Glutamatergic neuron (in vitro differentiated cells): ENCODE measurements at regions not wholly inside any gene's neighbourhood (a gene's known extent, or its start where the extent isn't known, plus 50 kb on each side); places are given as distances from the start of the nearest gene placed in this dataset.
"Not testable (repeated sequence)": the region's sequence is repeated elsewhere in the genome, so short reads cannot be mapped to it uniquely, and the experiment has no call there.

Experiments
- DNase-seq: peaks from one replicate; pipeline ENCODE4 v3.0.0; 2022
- H3K27ac Mint-ChIP-seq: one replicate; pipeline ENCODE4 v1.8.0; 2020; ENCODE audit warnings: mild to moderate bottlenecking, mixed read lengths, inconsistent platforms; ENCODE audit not compliant: unreplicated experiment
- H3K27me3 Mint-ChIP-seq: one replicate; pipeline ENCODE4 v1.8.0; 2020; ENCODE audit warnings: mild to moderate bottlenecking, moderate library complexity, mixed read lengths, inconsistent platforms; ENCODE audit not compliant: unreplicated experiment
- H3K36me3 Mint-ChIP-seq: one replicate; pipeline ENCODE4 v1.8.0; 2020; ENCODE audit warnings: mild to moderate bottlenecking, mixed read lengths, inconsistent platforms; ENCODE audit not compliant: unreplicated experiment
- H3K4me1 Mint-ChIP-seq: one replicate; pipeline ENCODE4 v1.8.0; 2020; ENCODE audit warnings: mild to moderate bottlenecking, low read depth, mixed read lengths, inconsistent platforms; ENCODE audit not compliant: unreplicated experiment
- H3K4me3 Mint-ChIP-seq: one replicate; pipeline ENCODE4 v1.8.0; 2020; ENCODE audit warnings: mild to moderate bottlenecking, mixed read lengths, inconsistent platforms; ENCODE audit not compliant: unreplicated experiment
- H3K9me3 Mint-ChIP-seq: one replicate; pipeline ENCODE4 v1.8.0; 2020; ENCODE audit warnings: mild to moderate bottlenecking, moderate library complexity, mixed read lengths, inconsistent platforms; ENCODE audit not compliant: unreplicated experiment
- CTCF ChIP-seq: fragments of 200-600 bp; sonication (generic); IDR thresholded peaks from one replicate; pipeline ENCODE4 v1.5.0; 2021; ENCODE audit not compliant: partially characterized antibody, unreplicated experiment

- TF ChIP-seq CTCF, result no peak
- DNase-seq, result no peak
- H3K4me3 Mint-ChIP-seq, result no peak overlapping the region
- H3K9me3 Mint-ChIP-seq, result no peaks in the 10 kb centered on the region
- no peaks in the 10 kb centered on the region for H3K36me3 Mint-ChIP-seq
- no peaks in the 10 kb centered on the region for H3K27me3 Mint-ChIP-seq
- H3K4me1 Mint-ChIP-seq, result no peaks in the 10 kb centered on the region
- no peak overlapping the region for H3K27ac Mint-ChIP-seq
These were observed 393.5 kb downstream of the RSL24D1 start for GRCh38 chr15:54803134-54803808.

- no peak overlapping the region for H3K27ac Mint-ChIP-seq
- H3K27me3 Mint-ChIP-seq, result peaks cover 2% of the 10 kb centered on the region
- H3K4me1 Mint-ChIP-seq, result no peaks in the 10 kb centered on the region
- H3K4me3 Mint-ChIP-seq, result no peak overlapping the region
- no peak for TF ChIP-seq CTCF
- no peaks in the 10 kb centered on the region for H3K9me3 Mint-ChIP-seq
- no peak for DNase-seq
- no peaks in the 10 kb centered on the region for H3K36me3 Mint-ChIP-seq
These were observed 404.2 kb downstream of the RSL24D1 start for GRCh38 chr15:54792526-54792925.

- H3K9me3 Mint-ChIP-seq, result no peaks in the 10 kb centered on the region
- TF ChIP-seq CTCF, result no peak
- H3K4me1 Mint-ChIP-seq, result no peaks in the 10 kb centered on the region
- no peaks in the 10 kb centered on the region for H3K36me3 Mint-ChIP-seq
- no peak for DNase-seq
- no peak overlapping the region for H3K4me3 Mint-ChIP-seq
- peaks cover 2% of the 10 kb centered on the region for H3K27me3 Mint-ChIP-seq
- H3K27ac Mint-ChIP-seq, result no peak overlapping the region
These were observed 406.0 kb downstream of the RSL24D1 start for GRCh38 chr15:54790693-54791092.

GRCh38 chr15:54789376-54789775 is 407.4 kb downstream of the RSL24D1 start:
- no peak for DNase-seq
- H3K4me3 Mint-ChIP-seq, result no peak overlapping the region
- H3K27ac Mint-ChIP-seq, result no peak overlapping the region
- peaks cover 2% of the 10 kb centered on the region for H3K27me3 Mint-ChIP-seq
- no peaks in the 10 kb centered on the region for H3K36me3 Mint-ChIP-seq
- TF ChIP-seq CTCF, result no peak
- no peaks in the 10 kb centered on the region for H3K4me1 Mint-ChIP-seq
- H3K9me3 Mint-ChIP-seq, result no peaks in the 10 kb centered on the region

GRCh38 chr15:54781220-54781619 is 415.5 kb downstream of the RSL24D1 start:
- H3K27me3 Mint-ChIP-seq, H3K27ac Mint-ChIP-seq, H3K36me3 Mint-ChIP-seq, DNase-seq, H3K9me3 Mint-ChIP-seq, H3K4me3 Mint-ChIP-seq, H3K4me1 Mint-ChIP-seq: not testable (repeated sequence)

- no peak for TF ChIP-seq CTCF
- no peak for DNase-seq
- H3K4me3 Mint-ChIP-seq, result no peak overlapping the region
- no peaks in the 10 kb centered on the region for H3K4me1 Mint-ChIP-seq
- H3K36me3 Mint-ChIP-seq, result no peaks in the 10 kb centered on the region
- no peaks in the 10 kb centered on the region for H3K9me3 Mint-ChIP-seq
- no peaks in the 10 kb centered on the region for H3K27me3 Mint-ChIP-seq
- no peak overlapping the region for H3K27ac Mint-ChIP-seq
These were observed 417.5 kb downstream of the RSL24D1 start for GRCh38 chr15:54779271-54779670.
